HepG2 (cell line): ENCODE measurements at regions not wholly inside any gene's neighbourhood (a gene's known extent, or its start where the extent isn't known, plus 50 kb on each side); places are given as distances from the start of the nearest gene placed in this dataset.

Experiments used
- ATAC-seq: fragments of 200-7000 bp; cut with Tn5 transposase; 3 replicates; pipeline ENCODE4 v1.9.1; 2020; ENCODE audit warnings: mild to moderate bottlenecking, moderate library complexity
- BruUV-seq: library from RNA; stranded (reverse); fragments of 400-500 nt; replicated peaks from 2 replicates; lab custom pipeline; 2021; lab: Mats Ljungman, UMichigan
- CTCF ChIA-PET: fragments of 300-600 bp; formaldehyde crosslinking; extraction: SDS; loops from one replicate; lab custom pipeline; 2021; ENCODE audit warnings: low total read pairs, inconsistent platforms, low intra/inter-chr PET ratio; lab: Yijun Ruan, JAX
- POLR2A ChIA-PET: fragments of 350-600 bp; sonication (Branson Sonifier 250); formaldehyde crosslinking; loops from one replicate; lab custom pipeline; 2020; ENCODE audit warnings: antibody characterized with exemption, inconsistent platforms; lab: Yijun Ruan, JAX
- DNase-seq: peaks from one replicate; pipeline ENCODE4 v3.0.0-alpha.2; 2015; ENCODE audit warnings: low spot score
- FAIRE-seq: peaks from 3 replicates; lab custom pipeline; 2011; peaks lifted over from hg19 to GRCh38; lab: Jason Lieb, UNC
- H2AFZ ChIP-seq: one replicate; pipeline ENCODE4 v1.6.1; 2011; ENCODE audit warnings: low read length, inconsistent platforms
- H3K27ac ChIP-seq: fragments of 300-600 bp; 3 replicates; pipeline ENCODE4 v1.8.0; 2011; ENCODE audit warnings: mixed run types, mild to moderate bottlenecking, mixed read lengths, low read length, inconsistent platforms; ENCODE audit not compliant: insufficient read depth; ENCODE audit errors: extremely low read length
- H3K27me3 ChIP-seq, 2 experiments: fragments of 200-600 bp in 1 of 2; 2 replicates in 1 of 2; 3 replicates in 1 of 2; pipeline versions ENCODE4 v1.6.0 to v1.8.0; 2011; ENCODE audit warnings: low read length in 2 of 2, mild to moderate bottlenecking in 2 of 2, moderate library complexity in 2 of 2, inconsistent platforms in 1 of 2; ENCODE audit not compliant: insufficient read depth in 2 of 2, control insufficient read depth in 1 of 2
- H3K36me3 ChIP-seq, 2 experiments: fragments of 200-600 bp in 1 of 2; replicated peaks in 1 of 2; 2 replicates in 1 of 2; 3 replicates in 1 of 2; pipeline versions ENCODE4 v1.5.1 to v1.8.0; 2011; ENCODE audit warnings: low read length in 2 of 2, inconsistent platforms in 1 of 2; ENCODE audit not compliant: insufficient read depth in 2 of 2, control insufficient read depth in 1 of 2
- H3K4me1 ChIP-seq: 2 replicates; pipeline ENCODE4 v1.5.1; 2012; ENCODE audit warnings: low read length, inconsistent platforms; ENCODE audit not compliant: insufficient read depth
- H3K4me2 ChIP-seq: 2 replicates; pipeline ENCODE4 v1.6.0; 2011; ENCODE audit warnings: low read depth, low read length, inconsistent platforms
- H3K4me3 ChIP-seq, 3 experiments: fragments of 200-600 bp in 1 of 3; sonication (generic), shearing (Covaris generic) in 1 of 3; replicated peaks in 1 of 3; 2 replicates each; pipeline ENCODE4 v1.5.1; 2011 to 2016; ENCODE audit warnings: low read length in 3 of 3, inconsistent platforms in 2 of 3, low read depth in 2 of 3, mild to moderate bottlenecking in 2 of 3, control low read depth in 1 of 3, mixed read lengths in 1 of 3; ENCODE audit not compliant: insufficient read depth in 1 of 3
- H3K79me2 ChIP-seq: one replicate; pipeline ENCODE4 v1.6.1; 2011; ENCODE audit warnings: low read length, inconsistent platforms; ENCODE audit not compliant: insufficient read depth
- H3K9ac ChIP-seq: 2 replicates; pipeline ENCODE4 v1.6.0; 2011; ENCODE audit warnings: mild to moderate bottlenecking, low read depth, low read length, inconsistent platforms; ENCODE audit not compliant: insufficient read depth
- H3K9me3 ChIP-seq: 2 replicates; pipeline ENCODE4 v1.5.1; 2012; ENCODE audit warnings: mild to moderate bottlenecking, low read length
- H4K20me1 ChIP-seq: 2 replicates; pipeline ENCODE4 v1.6.0; 2011; ENCODE audit warnings: inconsistent platforms, mild to moderate bottlenecking, low read length, moderate library complexity; ENCODE audit not compliant: insufficient read depth
- ARNTL ChIP-seq: sonication (generic); formaldehyde crosslinking; IDR thresholded peaks from 2 replicates; pipeline ENCODE4 v1.4.0; 2020; ENCODE audit warnings: mild to moderate bottlenecking, missing genetic modification reagents
- HIVEP1 ChIP-seq: sonication (generic); formaldehyde crosslinking; IDR thresholded peaks from 2 replicates; pipeline ENCODE4 v1.4.0; 2020; ENCODE audit warnings: mild to moderate bottlenecking, missing genetic modification reagents
- HMGXB3 ChIP-seq: sonication (generic); formaldehyde crosslinking; IDR thresholded peaks from 2 replicates; pipeline ENCODE4 v1.4.0; 2020; ENCODE audit warnings: missing genetic modification reagents, borderline replicate concordance
- KLF11 ChIP-seq: IDR thresholded peaks from 2 replicates; pipeline ENCODE4 v1.6.1; 2016; ENCODE audit warnings: missing compliant biosample characterization
- KLF13 ChIP-seq: sonication (generic); formaldehyde crosslinking; IDR thresholded peaks from 2 replicates; pipeline ENCODE4 v1.4.0; 2020; ENCODE audit warnings: mild to moderate bottlenecking, missing genetic modification reagents
- MIER2 ChIP-seq: IDR thresholded peaks from 2 replicates; pipeline ENCODE4 v1.6.1; 2016; ENCODE audit warnings: missing biosample characterization, missing genetic modification reagents
- NFIB ChIP-seq: sonication (generic); formaldehyde crosslinking; IDR thresholded peaks from 2 replicates; pipeline ENCODE4 v1.9.0; 2021; ENCODE audit warnings: missing genetic modification reagents, mild to moderate bottlenecking, borderline replicate concordance
- RAD51 ChIP-seq: fragments of 450-650 bp; IDR thresholded peaks from 2 replicates; pipeline ENCODE4 v1.6.1; 2016; ENCODE audit warnings: borderline replicate concordance
- SAFB2 ChIP-seq: sonication (generic); formaldehyde crosslinking; IDR thresholded peaks from 2 replicates; pipeline ENCODE4 v1.5.1; 2020; ENCODE audit warnings: missing genetic modification reagents, low read depth, mild to moderate bottlenecking, borderline replicate concordance
- SALL1 ChIP-seq: sonication (generic); formaldehyde crosslinking; IDR thresholded peaks from 2 replicates; pipeline ENCODE4 v1.8.0; 2022; ENCODE audit warnings: mild to moderate bottlenecking, missing genetic modification reagents
- SMARCE1 ChIP-seq: fragments of 450-650 bp; IDR thresholded peaks from 2 replicates; pipeline ENCODE4 v1.6.1; 2017; ENCODE audit warnings: borderline replicate concordance
- TEAD3 ChIP-seq: optimal IDR thresholded peaks from 2 replicates; pipeline ENCODE3; 2016; ENCODE audit warnings: borderline replicate concordance
- TFAP4 ChIP-seq: sonication (generic); IDR thresholded peaks from 2 replicates; pipeline ENCODE4 v1.6.1; 2016; ENCODE audit warnings: low read depth, borderline replicate concordance
- ZBTB33 ChIP-seq: sonication (generic); formaldehyde crosslinking; IDR thresholded peaks from 2 replicates; pipeline ENCODE4 v1.4.0; 2020; ENCODE audit warnings: missing genetic modification reagents
- ZNF768 ChIP-seq: sonication (generic); formaldehyde crosslinking; IDR thresholded peaks from 2 replicates; pipeline ENCODE4 v1.4.0; 2020; ENCODE audit warnings: missing genetic modification reagents
- WGBS: methylation state at CpG from one replicate; pipeline ENCODE4 v1.1.6; 2017; ENCODE audit warnings: low lambda C conversion rate; 5-methylcytosine and 5-hydroxymethylcytosine counted together
- in situ Hi-C: cut with HindIII; loops from 2 replicates; pipeline ENCODE4 v1.10.0; 2017; ENCODE audit warnings: low pct_unique_long_range_greater_than_20kb; ENCODE audit not compliant: extremely low pct_ligation_motif_present
- intact Hi-C: fragments of 100-400 bp; cut with micrococcal nuclease; formaldehyde crosslinking; loops from one replicate; pipeline ENCODE4 v1.10.0; 2022; ENCODE audit not compliant: unreplicated experiment

GRCh38 chr2:45282646-45283045 is 273.4 kb upstream of the SIX2 start:
- ATAC-seq: no peak; the same call in 2 of the 3 replicates
- in situ Hi-C loops: no loop called here

More at GRCh38 chr2:45282646-45283045, 273.4 kb upstream of the SIX2 start:
- intact Hi-C loops: no loop called here
- peaks cover 19% of the 10 kb centered on the region for H3K4me1 ChIP-seq
- DNase-seq (no peak), FAIRE-seq (no peak)
- H3K4me2 ChIP-seq: no peak overlapping the region
- no peaks in the 10 kb centered on the region for H3K9me3 ChIP-seq
- no peaks in the 10 kb centered on the region for H3K79me2 ChIP-seq
- H3K27me3 ChIP-seq: peaks cover 0 to 53% of the 10 kb centered on the region in 2 experiments; a peak in 4 of 5 replicates
- ChIA-PET POLR2A (interaction anchor here (2.5 kb wide), 1 partner anchor 9 kb away, joined by 7 read pairs; no protein-coding TSS in a partner anchor), CTCF (no interaction called here)
- H4K20me1 ChIP-seq: no peaks in the 10 kb centered on the region
- 53% methylated on average over 2 of the region's 2 CpGs for WGBS
- H3K36me3 ChIP-seq: no peaks in the 10 kb centered on the region
- no TSS peak for BruUV-seq
- no peak overlapping the region for H2AFZ ChIP-seq
- TF ChIP-seq RAD51: no peak
- TF ChIP-seq KLF13 (CRISPR knock-in tag): no peak
- TF ChIP-seq ZBTB33: no peak
- TF ChIP-seq TFAP4: no peak
- TF ChIP-seq SAFB2 (CRISPR knock-in tag): no peak
- no peak for TF ChIP-seq MIER2 (CRISPR knock-in tag)
- TF ChIP-seq ARNTL (CRISPR knock-in tag): no peak
- TF ChIP-seq TEAD3 (CRISPR knock-in tag): no peak
- TF ChIP-seq KLF11 (CRISPR knock-in tag): no peak
- no peak for TF ChIP-seq SALL1 (CRISPR knock-in tag)
- TF ChIP-seq ZNF768: no peak
- TF ChIP-seq SMARCE1: no peak
- no peak for TF ChIP-seq NFIB (CRISPR knock-in tag)
- no peak for TF ChIP-seq HIVEP1 (CRISPR knock-in tag)
- no peak for TF ChIP-seq HMGXB3
- no peak overlapping the region for H3K9ac ChIP-seq
- H3K4me3 ChIP-seq: no peak overlapping the region
- no peak overlapping the region for H3K27ac ChIP-seq
